Activated CD8-positive, alpha-beta T cell treated with anti-CD3 and anti-CD28 coated beads for 36 hours (primary cell): ENCODE measurements at regions not wholly inside any gene's neighbourhood (a gene's known extent, or its start where the extent isn't known, plus 50 kb on each side); places are given as distances from the start of the nearest gene placed in this dataset.

Experiments
- ATAC-seq: fragments of 200-7000 bp; cut with Tn5 transposase; one replicate; pipeline ENCODE4 v1.10.0; 2021; ENCODE audit warnings: mild to moderate bottlenecking, moderate library complexity
- CTCF ChIA-PET: fragments of 350-600 bp; sonication (Branson Sonifier 250); formaldehyde crosslinking; loops from one replicate; lab custom pipeline; 2021; ENCODE audit warnings: antibody characterized with exemption; lab: Charles Lee
- POLR2A ChIA-PET: fragments of 350-600 bp; sonication (Branson Sonifier 250); formaldehyde crosslinking; loops from one replicate; lab custom pipeline; 2021; ENCODE audit warnings: antibody characterized with exemption; lab: Charles Lee
- DNase-seq: peaks from one replicate; pipeline ENCODE4 v3.0.0-alpha.2; 2020
- H3K27ac Mint-ChIP-seq: one replicate; pipeline ENCODE4 v1.8.0; 2021; ENCODE audit warnings: mild to moderate bottlenecking, mixed read lengths
- H3K27me3 Mint-ChIP-seq: one replicate; pipeline ENCODE4 v1.8.0; 2021; ENCODE audit warnings: mixed read lengths
- H3K36me3 Mint-ChIP-seq: one replicate; pipeline ENCODE4 v1.8.0; 2021; ENCODE audit warnings: low read depth, mixed read lengths
- H3K4me1 Mint-ChIP-seq: one replicate; pipeline ENCODE4 v1.8.0; 2021; ENCODE audit warnings: low read depth, mixed read lengths
- H3K4me3 Mint-ChIP-seq: one replicate; pipeline ENCODE4 v1.8.0; 2021; ENCODE audit warnings: mild to moderate bottlenecking, moderate library complexity, mixed read lengths
- H3K9me3 Mint-ChIP-seq: one replicate; pipeline ENCODE4 v1.8.0; 2021; ENCODE audit warnings: mixed read lengths
- CTCF ChIP-seq: fragments of 200-600 bp; IDR thresholded peaks from one replicate; pipeline ENCODE4 v1.8.0; 2022; ENCODE audit warnings: antibody characterized with exemption, mild to moderate bottlenecking
- intact Hi-C: fragments of 100-400 bp; cut with micrococcal nuclease; formaldehyde crosslinking; loops from one replicate; pipeline ENCODE4 v1.10.0; 2022

GRCh38 chr2:186135686-186136085 is 350.4 kb upstream of the ZC3H15 start:
- CTCF ChIA-PET: interaction anchor here (1.4 kb wide), 1 partner anchor 43 kb away, joined by 3 read pairs; no protein-coding TSS in a partner anchor

GRCh38 chr2:186136860-186137259 is 349.2 kb upstream of the ZC3H15 start:
- no peaks in the 10 kb centered on the region for H3K4me1 Mint-ChIP-seq
- no peak for ATAC-seq

More at GRCh38 chr2:186135686-186136085, 350.4 kb upstream of the ZC3H15 start:
- intact Hi-C loops: no loop called here
- peaks cover 2% of the 10 kb centered on the region for H3K4me1 Mint-ChIP-seq
- no peaks in the 10 kb centered on the region for H3K27me3 Mint-ChIP-seq
- POLR2A ChIA-PET: no interaction called here
- no peaks in the 10 kb centered on the region for H3K9me3 Mint-ChIP-seq
- no peak overlapping the region for H3K27ac Mint-ChIP-seq
- no peak overlapping the region for H3K4me3 Mint-ChIP-seq
- no peak for DNase-seq
- no peak for ATAC-seq
- TF ChIP-seq CTCF: no peak
- no peaks in the 10 kb centered on the region for H3K36me3 Mint-ChIP-seq

DNA sequence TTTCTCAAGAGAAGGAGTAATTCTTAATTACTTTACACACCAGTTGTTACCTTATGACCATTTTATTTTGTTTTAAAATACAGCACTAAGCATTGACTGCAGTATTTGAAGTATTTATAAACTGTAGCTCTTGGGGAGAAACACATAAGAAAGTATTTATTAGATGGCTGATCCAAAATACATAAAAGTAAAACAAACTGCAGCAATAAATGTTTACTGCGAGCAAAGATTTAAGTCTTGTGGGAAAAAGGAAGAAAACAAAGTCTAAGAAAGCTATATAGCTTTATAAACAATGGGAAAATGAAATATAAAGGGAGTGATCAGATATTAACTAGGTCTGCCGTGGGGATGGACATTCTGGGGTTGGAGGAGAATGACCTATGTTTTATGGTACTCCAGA is 347.2 kb upstream of the ZC3H15 start:
- no peaks in the 10 kb centered on the region for H3K36me3 Mint-ChIP-seq
- no peaks in the 10 kb centered on the region for H3K9me3 Mint-ChIP-seq
- H3K27ac Mint-ChIP-seq: no peak overlapping the region
- no peak for TF ChIP-seq CTCF
- ChIA-PET CTCF (interaction anchor here (1.0 kb wide), 1 partner anchor 9 kb away, joined by 3 read pairs; no protein-coding TSS in a partner anchor), POLR2A (no interaction called here)
- intact Hi-C loops: no loop called here
- no peaks in the 10 kb centered on the region for H3K4me1 Mint-ChIP-seq
- no peaks in the 10 kb centered on the region for H3K27me3 Mint-ChIP-seq
- H3K4me3 Mint-ChIP-seq: no peak overlapping the region
- DNase-seq: no peak
- ATAC-seq: no peak

More at GRCh38 chr2:186136860-186137259, 349.2 kb upstream of the ZC3H15 start:
- no peaks in the 10 kb centered on the region for H3K9me3 Mint-ChIP-seq
- POLR2A ChIA-PET: no interaction called here
- H3K27me3 Mint-ChIP-seq: no peaks in the 10 kb centered on the region
- H3K4me3 Mint-ChIP-seq: no peak overlapping the region
- DNase-seq: no peak
- H3K27ac Mint-ChIP-seq: no peak overlapping the region
- CTCF ChIA-PET: no interaction called here
- intact Hi-C loops: no loop called here
- TF ChIP-seq CTCF: no peak
- no peaks in the 10 kb centered on the region for H3K36me3 Mint-ChIP-seq

DNA sequence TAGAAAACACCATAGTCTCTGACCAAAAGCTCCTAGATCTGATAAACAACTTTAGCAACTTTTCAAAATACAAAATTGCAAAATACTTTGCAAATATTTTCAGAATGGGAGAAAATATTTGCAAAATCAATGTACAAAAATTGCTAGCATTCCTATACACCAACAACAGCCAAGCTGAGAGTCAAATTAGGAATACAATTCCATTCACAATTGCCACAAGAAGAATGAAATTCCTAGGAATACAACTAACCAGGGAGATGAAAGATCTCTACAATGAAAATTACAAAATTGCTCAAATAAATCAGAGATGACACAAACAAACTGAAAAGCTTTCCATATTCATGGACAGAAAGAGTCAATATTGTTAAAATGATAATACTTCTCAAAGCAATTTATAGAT is 327.0 kb upstream of the ZC3H15 start:
- ATAC-seq: no peak
- TF ChIP-seq CTCF: no peak
- intact Hi-C loops: no loop called here
- CTCF ChIA-PET: no interaction called here
- no peak overlapping the region for H3K27ac Mint-ChIP-seq
- POLR2A ChIA-PET: no interaction called here
- H3K9me3 Mint-ChIP-seq: peaks cover 36% of the 10 kb centered on the region
- no peaks in the 10 kb centered on the region for H3K4me1 Mint-ChIP-seq
- no peak for DNase-seq
- H3K27me3 Mint-ChIP-seq: no peaks in the 10 kb centered on the region
- H3K4me3 Mint-ChIP-seq: no peak overlapping the region
- H3K36me3 Mint-ChIP-seq: peaks cover 19% of the 10 kb centered on the region

GRCh38 chr2:186164325-186164724 is 321.7 kb upstream of the ZC3H15 start:
- DNase-seq (no peak), ATAC-seq (no peak)
- Mint-ChIP-seq H3K27me3 (no peaks in the 10 kb centered on the region), H3K27ac (no peak overlapping the region), H3K4me3 (no peak overlapping the region), H3K36me3 (peaks cover 18% of the 10 kb centered on the region), H3K4me1 (no peaks in the 10 kb centered on the region), H3K9me3 (peaks cover 18% of the 10 kb centered on the region)
- no peak for TF ChIP-seq CTCF
- intact Hi-C loops: no loop called here
- POLR2A ChIA-PET: no interaction called here
- CTCF ChIA-PET: no interaction called here
